Smooth muscle cell (in vitro differentiated cells): ENCODE measurements at regions not wholly inside any gene's neighbourhood (a gene's known extent, or its start where the extent isn't known, plus 50 kb on each side); places are given as distances from the start of the nearest gene placed in this dataset.

Experiments
- DNase-seq: peaks from one replicate; lab custom pipeline; 2025; ENCODE audit not compliant: unreplicated experiment; lab: John Stamatoyannopoulos, UW
- H2AFZ ChIP-seq: fragments of 200-600 bp; sonication (generic); 2 replicates; pipeline ENCODE4 v1.6.0; 2016; ENCODE audit warnings: antibody characterized with exemption, low read depth, mild to moderate bottlenecking
- H3F3A ChIP-seq: fragments of 200-600 bp; sonication (generic); 2 replicates; pipeline ENCODE4 v1.6.0; 2017; ENCODE audit warnings: antibody characterized with exemption, low read depth
- H3K27ac ChIP-seq: fragments of 200-600 bp; sonication (generic); 2 replicates; pipeline ENCODE4 v1.5.1; 2016; ENCODE audit warnings: low read depth, mild to moderate bottlenecking
- H3K27me3 ChIP-seq: fragments of 200-600 bp; sonication (generic); 2 replicates; pipeline ENCODE4 v1.6.1; 2016; ENCODE audit warnings: low read depth, mild to moderate bottlenecking
- H3K36me3 ChIP-seq: fragments of 200-600 bp; sonication (generic); 2 replicates; pipeline ENCODE4 v1.5.1; 2016; ENCODE audit warnings: low read depth
- H3K4me1 ChIP-seq: fragments of 200-600 bp; sonication (generic); 2 replicates; pipeline ENCODE4 v1.5.1; 2016; ENCODE audit warnings: low read depth
- H3K4me2 ChIP-seq: fragments of 200-600 bp; sonication (generic); 2 replicates; pipeline ENCODE4 v1.6.0; 2016; ENCODE audit warnings: mild to moderate bottlenecking
- H3K4me3 ChIP-seq: fragments of 200-600 bp; sonication (generic); 2 replicates; pipeline ENCODE4 v1.5.1; 2016; ENCODE audit warnings: mild to moderate bottlenecking
- H3K79me2 ChIP-seq: fragments of 200-600 bp; sonication (generic); 2 replicates; pipeline ENCODE4 v1.6.0; 2016; ENCODE audit warnings: low read depth, mild to moderate bottlenecking
- H3K9ac ChIP-seq: fragments of 200-600 bp; sonication (generic); 2 replicates; pipeline ENCODE4 v1.6.0; 2016; ENCODE audit warnings: low read depth
- H3K9me3 ChIP-seq: fragments of 200-600 bp; sonication (generic); replicated peaks from 2 replicates; pipeline ENCODE4 v1.5.1; 2016; ENCODE audit warnings: low read depth
- H4K20me1 ChIP-seq: fragments of 200-600 bp; sonication (generic); 2 replicates; pipeline ENCODE4 v1.6.0; 2016; ENCODE audit warnings: low read depth
- CTCF ChIP-seq: fragments of 200-600 bp; sonication (generic); IDR thresholded peaks from 2 replicates; pipeline ENCODE4 v1.5.1; 2017; ENCODE audit warnings: borderline replicate concordance, mild to moderate bottlenecking, antibody characterized with exemption; ENCODE audit not compliant: insufficient read depth, poor library complexity, severe bottlenecking
- WGBS: methylation state at CpG from one replicate; pipeline ENCODE4 v1.1.7; 2016; ENCODE audit warnings: low lambda C conversion rate; 5-methylcytosine and 5-hydroxymethylcytosine counted together

GRCh38 chr10:70997236-70997635, 108.9 kb upstream of the PCBD1 start:
- H2AFZ ChIP-seq: no peak overlapping the region
- no peak overlapping the region for H3K27ac ChIP-seq
- H3K27me3 ChIP-seq: peaks cover 38% of the 10 kb centered on the region
- no peak for TF ChIP-seq CTCF
- H3K36me3 ChIP-seq: no peaks in the 10 kb centered on the region
- DNase-seq: no peak
- no peaks in the 10 kb centered on the region for H3F3A ChIP-seq
- H3K9ac ChIP-seq: no peak overlapping the region
- no peaks in the 10 kb centered on the region for H3K79me2 ChIP-seq
- no peaks in the 10 kb centered on the region for H4K20me1 ChIP-seq
- no peaks in the 10 kb centered on the region for H3K4me1 ChIP-seq
- H3K9me3 ChIP-seq: no peaks in the 10 kb centered on the region
- WGBS: 83% methylated on average over 3 of the region's 3 CpGs
- no peak overlapping the region for H3K4me3 ChIP-seq
- no peak overlapping the region for H3K4me2 ChIP-seq

GRCh38 chr10:70998086-70998485, 109.7 kb upstream of the PCBD1 start:
- no peaks in the 10 kb centered on the region for H3F3A ChIP-seq
- H3K9ac ChIP-seq: no peak overlapping the region
- no peaks in the 10 kb centered on the region for H3K4me1 ChIP-seq
- no peak for DNase-seq
- WGBS: 93% methylated on average over 9 of the region's 9 CpGs
- H3K4me2 ChIP-seq: no peak overlapping the region
- H3K27ac ChIP-seq: no peak overlapping the region
- H3K36me3 ChIP-seq: no peaks in the 10 kb centered on the region
- H4K20me1 ChIP-seq: no peaks in the 10 kb centered on the region
- peaks cover 41% of the 10 kb centered on the region for H3K27me3 ChIP-seq
- no peak overlapping the region for H2AFZ ChIP-seq
- H3K79me2 ChIP-seq: no peaks in the 10 kb centered on the region
- TF ChIP-seq CTCF: no peak
- no peaks in the 10 kb centered on the region for H3K9me3 ChIP-seq
- no peak overlapping the region for H3K4me3 ChIP-seq

GRCh38 chr10:71001470-71001869, 113.1 kb upstream of the PCBD1 start:
- Histone ChIP-seq H3K4me1 (peaks cover 3% of the 10 kb centered on the region), H3K27ac (no peak overlapping the region), H3K9ac (no peak overlapping the region), H3K4me2 (no peak overlapping the region), H3K36me3 (no peaks in the 10 kb centered on the region), H2AFZ (no peak overlapping the region), H4K20me1 (no peaks in the 10 kb centered on the region), H3K4me3 (no peak overlapping the region), H3K9me3 (no peaks in the 10 kb centered on the region), H3K79me2 (no peaks in the 10 kb centered on the region), H3K27me3 (peaks cover 14% of the 10 kb centered on the region), H3F3A (no peaks in the 10 kb centered on the region)
- no peak for DNase-seq
- WGBS: 96% methylated on average over 2 of the region's 2 CpGs
- no peak for TF ChIP-seq CTCF

GRCh38 chr10:71004176-71005075, 116.1 kb upstream of the PCBD1 start:
- Histone ChIP-seq H2AFZ (no peak overlapping the region), H3F3A (no peaks in the 10 kb centered on the region), H3K4me3 (no peak overlapping the region), H3K79me2 (no peaks in the 10 kb centered on the region), H3K27me3 (peaks cover 16% of the 10 kb centered on the region), H3K27ac (no peak overlapping the region), H3K9me3 (no peaks in the 10 kb centered on the region), H3K9ac (no peak overlapping the region), H3K4me1 (peaks cover 7% of the 10 kb centered on the region), H3K36me3 (no peaks in the 10 kb centered on the region), H4K20me1 (no peaks in the 10 kb centered on the region), H3K4me2 (no peak overlapping the region)
- DNase-seq: no peak
- 92% methylated on average over 9 of the region's 9 CpGs for WGBS
- no peak for TF ChIP-seq CTCF
